Lung (tissue), 11 donors: ENCODE measurements at regions not wholly inside any gene's neighbourhood (a gene's known extent, or its start where the extent isn't known, plus 50 kb on each side); places are given as distances from the start of the nearest gene placed in this dataset.

ENCODE experiments used
- ATAC-seq: fragments of 200-7000 bp; cut with Tn5 transposase; one replicate; pipeline ENCODE4 v1.9.1; 2020; ENCODE audit warnings: moderate number of reproducible peaks; ENCODE audit not compliant: insufficient read depth, low FRiP score
- DNase-seq, 3 donors: peaks; one replicate each; pipeline ENCODE4 v3.0.0-alpha.2; 2013 to 2017
- H3K27ac ChIP-seq, 2 donors: one replicate each; pipeline ENCODE4 v1.5.1; 2013; ENCODE audit warnings: mild to moderate bottlenecking in 2 of 2, moderate library complexity in 2 of 2, control low read depth in 1 of 2, inconsistent platforms in 1 of 2, low read depth in 1 of 2, low read length in 1 of 2
- H3K27me3 ChIP-seq, 3 donors: one replicate each; pipeline ENCODE4 v1.5.1; 2013; ENCODE audit warnings: low read length in 2 of 3; ENCODE audit not compliant: control insufficient read depth in 3 of 3, insufficient read depth in 3 of 3
- H3K36me3 ChIP-seq, 4 donors: one replicate each; pipeline ENCODE4 v1.5.1; 2013; ENCODE audit warnings: low read length in 4 of 4, mild to moderate bottlenecking in 1 of 4, moderate library complexity in 1 of 4; ENCODE audit not compliant: control insufficient read depth in 4 of 4, insufficient read depth in 4 of 4
- H3K4me1 ChIP-seq, 5 donors: one replicate each; pipeline ENCODE4 v1.5.1; 2013; ENCODE audit warnings: low read length in 5 of 5, mild to moderate bottlenecking in 2 of 5, moderate library complexity in 1 of 5; ENCODE audit not compliant: control insufficient read depth in 5 of 5, insufficient read depth in 5 of 5
- H3K4me3 ChIP-seq: one replicate; pipeline ENCODE4 v1.5.1; 2013; ENCODE audit warnings: mild to moderate bottlenecking, control low read depth, moderate library complexity
- H3K9ac ChIP-seq, 2 donors: one replicate each; pipeline ENCODE4 v1.5.1; 2013; ENCODE audit warnings: low read length in 2 of 2, control low read depth in 1 of 2; ENCODE audit not compliant: insufficient read depth in 1 of 2
- H3K9me3 ChIP-seq, 4 donors: one replicate each; pipeline ENCODE4 v1.5.1; 2013; ENCODE audit warnings: low read length in 3 of 4, mild to moderate bottlenecking in 1 of 4, moderate library complexity in 1 of 4; ENCODE audit not compliant: control insufficient read depth in 4 of 4, insufficient read depth in 3 of 4
- WGBS, 2 donors: extraction: QIAGEN DNeasy Blood & Tissue Kit; methylation state at CpG; one replicate each; pipeline ENCODE4 v1.1.7; 2013; 5-methylcytosine and 5-hydroxymethylcytosine counted together
- TF ChIP-seq, protein P1 (sequence below): IDR thresholded peaks from 2 replicates; pipeline ENCODE4 v1.5.1; 2012; ENCODE audit warnings: mild to moderate bottlenecking; ENCODE audit errors: control extremely low read depth, extremely low read depth
- donor health status: control.
- donor health status: control.
- donor health status: Bipolar disorder and iron deficiency.
- donor health status: healthy.
- donor health status: DM: yes; HTN: yes; CAD: no.

DNA sequence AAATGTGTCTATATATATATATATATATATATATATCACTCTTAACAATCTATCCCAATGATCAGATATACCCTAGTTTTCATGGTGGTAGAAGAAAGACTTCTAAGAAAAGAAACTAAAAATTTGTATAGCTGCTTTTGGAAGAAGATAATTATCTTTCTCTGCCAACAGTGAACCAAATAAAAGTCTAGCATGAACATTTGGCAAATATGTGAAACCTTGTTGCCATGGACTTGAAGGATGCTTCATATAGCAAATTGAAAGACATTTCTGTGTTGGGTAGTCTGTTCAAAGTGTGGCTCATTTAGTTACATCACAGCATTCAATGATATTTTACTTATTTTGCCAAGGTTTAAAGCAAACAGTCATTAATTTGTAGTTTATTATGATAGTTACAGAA lies 219.9 kb upstream of the NECTIN3 start:
- no peak for ATAC-seq
- Histone ChIP-seq H3K27me3 (no peaks in the 10 kb centered on the region), H3K27ac (no peak overlapping the region), H3K4me1 (no peaks in the 10 kb centered on the region), H3K4me3 (no peak overlapping the region), H3K9me3 (peaks cover 0 to 5% (median 0%) of the 10 kb centered on the region in 4 donors), H3K36me3 (no peaks in the 10 kb centered on the region), H3K9ac (no peak overlapping the region)
- TF ChIP-seq, protein P1, sequence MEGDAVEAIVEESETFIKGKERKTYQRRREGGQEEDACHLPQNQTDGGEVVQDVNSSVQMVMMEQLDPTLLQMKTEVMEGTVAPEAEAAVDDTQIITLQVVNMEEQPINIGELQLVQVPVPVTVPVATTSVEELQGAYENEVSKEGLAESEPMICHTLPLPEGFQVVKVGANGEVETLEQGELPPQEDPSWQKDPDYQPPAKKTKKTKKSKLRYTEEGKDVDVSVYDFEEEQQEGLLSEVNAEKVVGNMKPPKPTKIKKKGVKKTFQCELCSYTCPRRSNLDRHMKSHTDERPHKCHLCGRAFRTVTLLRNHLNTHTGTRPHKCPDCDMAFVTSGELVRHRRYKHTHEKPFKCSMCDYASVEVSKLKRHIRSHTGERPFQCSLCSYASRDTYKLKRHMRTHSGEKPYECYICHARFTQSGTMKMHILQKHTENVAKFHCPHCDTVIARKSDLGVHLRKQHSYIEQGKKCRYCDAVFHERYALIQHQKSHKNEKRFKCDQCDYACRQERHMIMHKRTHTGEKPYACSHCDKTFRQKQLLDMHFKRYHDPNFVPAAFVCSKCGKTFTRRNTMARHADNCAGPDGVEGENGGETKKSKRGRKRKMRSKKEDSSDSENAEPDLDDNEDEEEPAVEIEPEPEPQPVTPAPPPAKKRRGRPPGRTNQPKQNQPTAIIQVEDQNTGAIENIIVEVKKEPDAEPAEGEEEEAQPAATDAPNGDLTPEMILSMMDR, result no peak
- no peak for DNase-seq

DNA sequence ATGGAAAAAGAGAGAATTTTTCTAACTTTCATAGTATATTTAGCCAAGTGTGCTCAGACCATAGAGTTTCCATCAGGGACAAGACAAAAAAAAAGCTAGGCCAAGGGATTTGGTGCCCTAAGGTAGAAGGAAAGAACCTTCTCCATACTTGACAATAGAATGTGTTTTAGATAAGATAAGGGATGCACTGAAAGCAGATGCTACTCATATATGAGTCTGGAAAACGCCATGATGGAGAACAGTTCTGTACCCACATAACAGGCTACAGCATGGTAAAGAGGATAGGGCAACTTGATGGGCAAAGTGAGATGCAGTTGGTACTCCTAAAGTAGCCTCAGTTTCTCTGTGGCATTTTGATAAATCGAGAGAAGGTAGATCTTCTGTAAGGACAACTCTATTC lies 216.4 kb upstream of the NECTIN3 start:
- 72 to 80% methylated on average over 2 of the region's 2 CpGs for WGBS, 2 donors
- H3K4me3 ChIP-seq, result no peak overlapping the region
- H3K9ac ChIP-seq, result no peak overlapping the region
- no peaks in the 10 kb centered on the region for H3K27me3 ChIP-seq
- H3K9me3 ChIP-seq, result peaks cover 0 to 5% (median 0%) of the 10 kb centered on the region in 4 donors
- no peak for DNase-seq
- no peaks in the 10 kb centered on the region for H3K36me3 ChIP-seq
- no peak for ATAC-seq
- no peaks in the 10 kb centered on the region for H3K4me1 ChIP-seq
- TF ChIP-seq, protein P1, result no peak
- H3K27ac ChIP-seq, result no peak overlapping the region

DNA sequence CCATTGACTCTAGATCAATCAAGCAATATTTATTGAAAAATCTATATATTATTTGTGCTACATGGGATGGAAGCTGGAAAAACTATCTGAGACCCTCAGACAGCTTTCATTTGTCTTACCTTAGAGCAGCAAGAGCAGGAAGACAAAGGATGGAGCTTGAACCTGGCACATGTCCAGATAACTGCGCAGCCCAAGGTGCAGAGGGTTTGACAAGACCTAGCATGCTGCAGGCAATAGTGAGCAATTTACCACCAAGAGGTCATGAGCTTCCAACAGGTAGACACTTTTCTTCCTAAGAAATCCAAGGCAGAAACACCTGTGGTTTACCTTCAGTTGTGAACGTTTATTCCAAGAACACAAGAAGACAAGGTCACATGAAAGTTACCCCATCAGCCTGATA lies 214.7 kb upstream of the NECTIN3 start:
- 86 to 94% methylated on average over 2 of the region's 2 CpGs for WGBS, 2 donors
- ATAC-seq, result no peak
- DNase-seq, result no peak
- TF ChIP-seq, protein P1, result no peak
- no peaks in the 10 kb centered on the region for H3K27me3 ChIP-seq
- H3K4me1 ChIP-seq, result no peaks in the 10 kb centered on the region
- H3K9ac ChIP-seq, result no peak overlapping the region
- H3K36me3 ChIP-seq, result no peaks in the 10 kb centered on the region
- no peak overlapping the region for H3K27ac ChIP-seq
- peaks cover 0 to 5% (median 0%) of the 10 kb centered on the region in 4 donors for H3K9me3 ChIP-seq
- H3K4me3 ChIP-seq, result no peak overlapping the region

- no peaks in the 10 kb centered on the region for H3K27me3 ChIP-seq
- no peak for DNase-seq
These were observed 213.1 kb upstream of the NECTIN3 start for GRCh38 chr3:110858549-110858948.

More at GRCh38 chr3:110858549-110858948, 213.1 kb upstream of the NECTIN3 start:
- no peak overlapping the region for H3K9ac ChIP-seq
- H3K27ac ChIP-seq, result no peak overlapping the region
- no peak for ATAC-seq
- 87 to 89% methylated on average over 4 of the region's 4 CpGs for WGBS, 2 donors
- peaks cover 0 to 4% (median 0%) of the 10 kb centered on the region in 4 donors for H3K9me3 ChIP-seq
- H3K4me1 ChIP-seq, result peaks cover 0 to 4% (median 0%) of the 10 kb centered on the region in 5 donors
- H3K4me3 ChIP-seq, result no peak overlapping the region
- H3K36me3 ChIP-seq, result no peaks in the 10 kb centered on the region
- TF ChIP-seq, protein P1, result no peak
